Activated CD4-positive, alpha-beta memory T cell treated with anti-CD3 and anti-CD28 coated beads, Interleukin-2, amount 10 ng/mL, durations not matched to agents 7 days and 5 days (primary cell): ENCODE measurements at regions not wholly inside any gene's neighbourhood (a gene's known extent, or its start where the extent isn't known, plus 50 kb on each side); places are given as distances from the start of the nearest gene placed in this dataset.

Experiments
- CTCF ChIA-PET: fragments of 350-600 bp; sonication (Branson Sonifier 250); formaldehyde crosslinking; loops from one replicate; lab custom pipeline; 2021; ENCODE audit warnings: antibody characterized with exemption, inconsistent platforms; lab: Charles Lee
- POLR2A ChIA-PET: fragments of 350-600 bp; sonication (Branson Sonifier 250); formaldehyde crosslinking; loops from one replicate; lab custom pipeline; 2021; ENCODE audit warnings: antibody characterized with exemption; lab: Charles Lee
- DNase-seq: peaks from one replicate; pipeline ENCODE4 v3.0.0-alpha.2; 2020
- H3K27ac Mint-ChIP-seq: one replicate; pipeline ENCODE4 v1.8.0; 2021; ENCODE audit warnings: mild to moderate bottlenecking, mixed read lengths
- H3K27me3 Mint-ChIP-seq: one replicate; pipeline ENCODE4 v1.8.0; 2021; ENCODE audit warnings: mixed read lengths
- H3K36me3 Mint-ChIP-seq: one replicate; pipeline ENCODE4 v1.8.0; 2021; ENCODE audit warnings: low read depth, mixed read lengths
- H3K4me1 Mint-ChIP-seq: one replicate; pipeline ENCODE4 v1.8.0; 2021; ENCODE audit warnings: mixed read lengths
- H3K4me3 Mint-ChIP-seq: one replicate; pipeline ENCODE4 v1.8.0; 2021; ENCODE audit warnings: mild to moderate bottlenecking, mixed read lengths
- H3K9me3 Mint-ChIP-seq: one replicate; pipeline ENCODE4 v1.8.0; 2021; ENCODE audit warnings: mixed read lengths

DNA sequence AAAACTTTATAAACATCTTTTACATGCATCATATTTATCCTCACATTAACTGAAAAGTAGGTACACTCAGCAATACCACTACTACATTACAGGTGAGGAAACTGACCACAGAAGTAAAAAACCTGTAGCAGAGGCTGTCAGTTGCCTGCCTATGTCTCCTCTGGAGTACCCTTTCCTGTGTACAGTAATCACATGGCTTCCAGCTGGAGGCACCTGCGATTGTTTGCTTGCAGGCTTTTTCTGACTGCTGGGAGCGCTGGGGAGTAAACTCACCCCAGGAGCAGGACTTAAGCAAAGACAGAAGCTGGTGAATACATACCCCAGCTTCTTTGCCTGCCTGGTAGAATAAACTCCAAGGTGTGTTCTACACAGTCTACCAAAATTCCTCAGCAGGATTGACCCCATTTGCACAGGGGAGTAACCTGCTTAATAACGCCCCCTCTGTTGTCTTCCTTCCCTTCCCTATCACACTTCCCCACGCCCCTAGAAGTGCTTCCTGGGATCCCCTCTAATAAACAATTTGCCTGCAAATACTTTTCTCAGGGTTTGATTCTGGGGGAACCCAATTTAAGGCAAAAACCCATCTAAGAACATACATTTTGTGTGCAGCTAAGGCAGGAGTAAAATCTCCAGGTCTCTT, 138.9 kb downstream of the PTH2R start:
- H3K9me3 Mint-ChIP-seq: no peaks in the 10 kb centered on the region
- H3K27me3 Mint-ChIP-seq: no peaks in the 10 kb centered on the region
- DNase-seq: no peak
- H3K4me3 Mint-ChIP-seq: no peak overlapping the region
- H3K4me1 Mint-ChIP-seq: no peaks in the 10 kb centered on the region
- ChIA-PET CTCF (interaction anchor here (0.6 kb wide), 1 partner anchor 316 kb away, joined by 4 read pairs; no protein-coding TSS in a partner anchor), POLR2A (no interaction called here)
- H3K36me3 Mint-ChIP-seq: no peaks in the 10 kb centered on the region
- no peak overlapping the region for H3K27ac Mint-ChIP-seq

DNA sequence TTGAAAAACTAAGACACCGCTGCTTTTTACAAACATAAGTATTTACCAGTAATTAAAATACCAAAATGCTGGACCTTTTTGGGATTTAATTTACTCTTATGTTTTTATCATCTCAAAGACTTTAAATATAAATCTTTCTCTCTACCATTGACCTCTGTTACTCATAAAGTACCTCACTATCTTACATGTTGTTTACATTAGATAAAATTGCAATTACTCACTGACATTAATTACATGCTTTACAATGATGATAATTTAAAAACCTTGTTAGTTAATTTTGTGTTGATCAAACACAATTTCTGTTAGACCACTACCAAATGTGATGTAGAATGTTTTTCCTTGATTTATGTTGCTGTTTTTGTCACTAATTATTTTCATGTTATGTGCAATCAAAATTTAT, 139.5 kb downstream of the PTH2R start:
- no peak for DNase-seq
- Mint-ChIP-seq H3K27me3 (no peaks in the 10 kb centered on the region), H3K9me3 (no peaks in the 10 kb centered on the region), H3K27ac (no peak overlapping the region), H3K36me3 (no peaks in the 10 kb centered on the region), H3K4me1 (no peaks in the 10 kb centered on the region), H3K4me3 (no peak overlapping the region)
- CTCF ChIA-PET: no interaction called here
- POLR2A ChIA-PET: no interaction called here

DNA sequence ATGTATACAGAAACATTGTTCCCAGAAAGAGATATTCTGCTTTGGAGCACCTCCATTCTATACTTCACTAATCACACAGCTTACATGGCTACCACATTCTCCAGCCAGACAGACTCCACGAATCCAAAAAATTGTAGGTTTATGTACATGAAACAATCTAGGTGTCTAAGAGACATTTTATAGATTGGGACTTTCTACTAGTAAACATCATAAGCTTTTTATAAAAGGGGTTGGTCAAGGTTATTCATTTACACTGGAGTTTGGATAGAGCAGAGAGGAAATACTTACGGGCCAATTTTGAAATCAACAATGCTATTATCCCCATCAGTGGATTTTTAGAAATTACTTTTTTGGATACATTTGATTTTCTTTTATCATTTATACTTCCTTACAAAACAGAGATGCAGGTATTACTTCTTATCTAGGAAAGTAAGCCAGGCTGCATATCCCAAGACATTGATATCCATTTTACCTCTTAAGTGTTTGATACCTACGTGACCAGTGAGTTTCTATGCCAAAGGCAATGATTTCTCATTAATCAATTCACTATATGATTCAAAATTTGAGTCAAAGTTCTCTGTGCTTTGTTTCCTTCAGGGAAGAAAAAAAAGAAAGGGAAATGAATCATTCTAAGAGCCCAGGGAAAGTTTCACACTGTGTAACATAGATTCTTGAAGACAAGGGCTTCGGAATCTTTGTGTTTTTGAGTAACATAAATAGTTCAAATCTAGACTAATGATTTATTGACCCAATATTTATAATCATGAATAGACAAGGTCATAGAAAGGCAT, 140.5 kb downstream of the PTH2R start:
- no peak for DNase-seq
- Mint-ChIP-seq H3K27ac (no peak overlapping the region), H3K27me3 (no peaks in the 10 kb centered on the region), H3K4me1 (no peaks in the 10 kb centered on the region), H3K9me3 (no peaks in the 10 kb centered on the region), H3K4me3 (no peak overlapping the region), H3K36me3 (no peaks in the 10 kb centered on the region)
- ChIA-PET CTCF (no interaction called here), POLR2A (no interaction called here)

DNA sequence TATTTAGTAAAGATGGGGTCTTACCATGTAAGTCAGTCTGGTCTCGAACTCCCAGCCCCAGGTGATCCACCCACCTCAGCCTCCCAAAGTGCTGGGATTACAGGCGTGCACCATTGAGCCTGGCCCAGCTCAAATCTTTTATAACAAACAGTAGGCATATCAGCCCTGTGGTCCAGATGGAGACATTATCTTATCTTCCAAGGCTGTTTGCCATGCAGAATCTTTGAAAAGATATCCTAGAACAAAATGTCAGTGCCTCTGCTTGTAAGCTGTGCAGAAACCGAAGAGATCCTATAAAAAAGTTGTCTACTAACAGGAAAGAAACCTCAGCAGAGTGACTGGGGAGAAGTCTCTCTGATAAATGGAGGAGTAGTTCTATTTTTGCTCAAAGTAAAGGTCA, 142.1 kb downstream of the PTH2R start:
- CTCF ChIA-PET: no interaction called here
- no peaks in the 10 kb centered on the region for H3K27me3 Mint-ChIP-seq
- H3K9me3 Mint-ChIP-seq: no peaks in the 10 kb centered on the region
- no peaks in the 10 kb centered on the region for H3K36me3 Mint-ChIP-seq
- POLR2A ChIA-PET: no interaction called here
- H3K4me3 Mint-ChIP-seq: no peak overlapping the region
- H3K27ac Mint-ChIP-seq: no peak overlapping the region
- DNase-seq: no peak
- H3K4me1 Mint-ChIP-seq: no peaks in the 10 kb centered on the region

DNA sequence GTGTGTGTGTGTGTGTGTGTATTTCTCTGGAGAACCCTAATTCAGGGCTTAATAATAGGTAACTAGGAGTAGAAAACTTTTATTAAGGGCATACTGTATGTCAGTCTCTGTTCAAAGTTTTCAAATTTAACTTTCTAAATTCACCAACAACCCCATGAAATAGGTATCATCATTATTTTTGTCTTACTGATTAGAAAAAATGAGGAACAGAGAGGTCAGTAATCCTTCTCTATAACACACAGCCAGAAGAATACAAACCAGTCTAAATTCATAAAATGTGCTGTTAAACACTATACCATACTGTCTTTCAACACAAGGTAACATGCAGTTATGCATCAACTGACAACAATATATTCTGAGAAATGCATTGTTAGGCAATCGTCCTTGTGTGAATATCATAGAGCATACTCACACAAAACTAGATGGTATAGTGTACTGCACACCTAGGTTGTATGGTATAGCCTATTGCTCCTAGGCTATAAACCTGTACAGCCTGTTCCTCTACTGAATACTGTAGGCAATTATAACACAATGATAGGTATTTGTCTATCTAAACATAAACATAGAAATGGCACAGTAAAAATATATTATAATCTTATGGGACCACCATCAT, 143.1 kb downstream of the PTH2R start:
- no peak overlapping the region for H3K4me3 Mint-ChIP-seq
- no peak overlapping the region for H3K27ac Mint-ChIP-seq
- no peaks in the 10 kb centered on the region for H3K36me3 Mint-ChIP-seq
- POLR2A ChIA-PET: no interaction called here
- no peaks in the 10 kb centered on the region for H3K27me3 Mint-ChIP-seq
- CTCF ChIA-PET: no interaction called here
- no peak for DNase-seq
- H3K9me3 Mint-ChIP-seq: no peaks in the 10 kb centered on the region
- no peaks in the 10 kb centered on the region for H3K4me1 Mint-ChIP-seq

DNA sequence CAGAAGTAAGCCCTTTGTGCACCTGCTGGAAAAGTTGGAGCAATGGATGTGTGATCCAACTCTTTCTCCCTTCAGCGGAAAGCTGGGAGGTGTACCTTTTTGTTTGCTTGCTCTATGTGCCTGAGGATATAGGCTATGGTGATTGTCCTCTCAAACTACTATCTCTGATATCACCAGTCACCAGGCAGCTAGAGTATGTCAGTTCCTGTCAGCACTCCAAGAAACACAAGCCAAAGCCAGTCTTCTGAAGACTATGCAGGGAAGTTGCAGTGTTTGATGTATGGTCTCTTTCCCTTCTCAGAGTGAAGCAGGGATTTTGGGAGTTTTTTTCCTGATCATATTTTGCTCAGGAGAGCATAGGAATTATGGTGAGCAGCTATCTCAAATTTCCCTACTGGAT, 146.4 kb downstream of the PTH2R start:
- Mint-ChIP-seq H3K4me3 (no peak overlapping the region), H3K36me3 (no peaks in the 10 kb centered on the region), H3K9me3 (no peaks in the 10 kb centered on the region), H3K27ac (no peak overlapping the region), H3K4me1 (no peaks in the 10 kb centered on the region), H3K27me3 (no peaks in the 10 kb centered on the region)
- ChIA-PET POLR2A (no interaction called here), CTCF (no interaction called here)
- DNase-seq: no peak

DNA sequence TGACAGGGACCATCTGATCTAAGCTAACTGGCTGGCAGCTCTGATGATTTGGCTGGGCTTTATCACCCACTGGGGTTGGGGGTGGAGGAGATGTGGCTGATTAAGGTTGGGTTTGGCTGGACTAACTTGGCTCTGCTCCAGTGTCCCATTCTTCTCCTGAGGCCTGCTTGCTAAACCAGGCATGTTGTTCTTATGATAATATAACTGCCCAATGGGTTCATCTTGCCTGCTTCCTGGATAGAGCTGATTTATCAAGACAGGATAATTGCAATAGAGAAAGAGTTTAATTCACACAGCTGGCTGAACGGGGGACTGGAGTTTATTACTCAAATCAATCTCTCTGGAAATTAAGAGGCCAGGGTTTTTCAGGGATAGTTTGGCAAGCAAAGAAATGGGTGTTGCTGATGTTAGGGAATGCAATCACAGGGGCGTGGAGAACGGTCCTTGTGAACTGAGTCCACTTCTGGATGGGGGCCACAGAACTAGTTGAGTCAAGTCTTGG, 150.4 kb downstream of the PTH2R start:
- no peaks in the 10 kb centered on the region for H3K27me3 Mint-ChIP-seq
- H3K36me3 Mint-ChIP-seq: no peaks in the 10 kb centered on the region
- DNase-seq: no peak
- no peak overlapping the region for H3K4me3 Mint-ChIP-seq
- ChIA-PET CTCF (no interaction called here), POLR2A (no interaction called here)
- no peaks in the 10 kb centered on the region for H3K4me1 Mint-ChIP-seq
- H3K9me3 Mint-ChIP-seq: no peaks in the 10 kb centered on the region
- H3K27ac Mint-ChIP-seq: no peak overlapping the region

DNA sequence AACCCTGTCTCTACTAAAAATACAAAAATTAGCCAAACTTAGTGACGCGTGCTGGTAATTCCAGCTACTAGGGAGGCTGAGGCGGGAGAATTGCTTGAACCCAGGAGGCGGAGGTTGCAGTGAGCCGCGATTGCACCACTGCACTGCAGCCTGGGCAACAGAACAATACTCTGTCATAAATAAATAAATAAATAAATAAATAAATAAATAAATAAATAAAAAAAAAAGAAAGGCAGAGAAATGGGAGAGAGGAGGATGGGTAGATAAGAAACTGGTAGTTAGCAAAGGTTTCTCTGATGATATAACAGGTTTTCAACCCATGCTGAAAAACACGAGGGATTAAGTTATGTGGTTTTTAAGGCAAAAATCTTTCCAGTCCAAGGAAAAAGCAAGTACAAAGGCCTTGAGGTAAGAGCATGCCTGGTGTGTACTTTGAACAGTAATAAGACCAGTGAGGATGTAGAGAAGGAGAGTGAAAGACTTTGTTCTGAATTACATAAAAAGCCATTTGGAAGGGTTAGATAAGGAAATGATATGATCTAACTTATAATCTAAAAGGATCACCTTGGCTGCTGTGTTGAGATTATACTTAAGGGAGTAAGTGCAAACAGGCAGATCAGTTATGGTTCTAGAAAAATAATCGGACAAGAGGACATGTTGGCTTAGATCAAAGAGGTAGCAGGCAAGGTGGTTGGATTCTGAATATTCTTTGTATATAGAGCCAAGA, 159.3 kb downstream of the PTH2R start:
- no peaks in the 10 kb centered on the region for H3K4me1 Mint-ChIP-seq
- H3K36me3 Mint-ChIP-seq: no peaks in the 10 kb centered on the region
- no peak for DNase-seq
- CTCF ChIA-PET: no interaction called here
- no peak overlapping the region for H3K4me3 Mint-ChIP-seq
- H3K27ac Mint-ChIP-seq: no peak overlapping the region
- H3K9me3 Mint-ChIP-seq: no peaks in the 10 kb centered on the region
- H3K27me3 Mint-ChIP-seq: no peaks in the 10 kb centered on the region
- POLR2A ChIA-PET: no interaction called here

DNA sequence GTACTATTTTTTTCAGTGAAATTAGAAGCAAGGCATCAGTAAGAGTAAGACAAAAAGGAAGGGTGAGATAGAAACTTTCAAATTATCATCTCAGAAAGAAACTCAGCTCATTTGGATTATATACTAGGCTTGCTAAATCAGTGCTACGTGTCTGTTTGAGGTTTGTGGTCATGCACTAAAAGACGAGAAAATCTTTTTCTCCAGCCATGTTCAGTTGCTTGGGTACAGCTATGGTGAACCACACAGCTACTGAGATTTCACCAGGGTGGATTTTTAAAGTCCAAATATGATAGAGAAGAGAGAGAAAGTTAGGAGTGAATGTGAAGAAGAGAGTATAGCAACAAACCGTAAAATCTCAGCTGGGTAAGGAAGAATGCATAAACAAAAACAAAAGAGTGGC, 161.6 kb downstream of the PTH2R start:
- Mint-ChIP-seq H3K9me3 (no peaks in the 10 kb centered on the region), H3K4me3 (no peak overlapping the region), H3K27ac (no peak overlapping the region), H3K4me1 (no peaks in the 10 kb centered on the region), H3K27me3 (no peaks in the 10 kb centered on the region), H3K36me3 (no peaks in the 10 kb centered on the region)
- no peak for DNase-seq
- ChIA-PET CTCF (no interaction called here), POLR2A (no interaction called here)

DNA sequence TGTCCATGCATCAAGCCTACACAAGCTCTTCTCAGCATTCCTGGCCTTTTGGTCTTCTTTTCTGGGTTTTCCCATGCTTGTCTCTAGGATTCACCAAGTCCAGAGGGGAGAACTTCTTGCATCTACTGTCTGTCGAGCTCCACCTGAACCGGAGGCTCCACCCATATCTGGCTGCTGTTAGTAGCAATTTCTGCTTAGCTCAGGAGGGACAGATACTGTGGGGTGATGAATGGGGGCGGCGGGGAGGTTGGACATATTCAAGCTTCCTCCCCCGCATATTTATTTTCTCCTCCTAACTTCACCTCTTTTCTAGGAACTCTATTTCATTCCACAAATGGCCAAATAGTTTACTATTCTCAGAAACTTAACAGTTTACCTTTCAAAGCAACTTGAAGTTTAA, 163.5 kb downstream of the PTH2R start:
- POLR2A ChIA-PET: no interaction called here
- Mint-ChIP-seq H3K27ac (no peak overlapping the region), H3K36me3 (no peaks in the 10 kb centered on the region), H3K4me3 (no peak overlapping the region), H3K27me3 (no peaks in the 10 kb centered on the region), H3K4me1 (no peaks in the 10 kb centered on the region), H3K9me3 (no peaks in the 10 kb centered on the region)
- no peak for DNase-seq
- CTCF ChIA-PET: no interaction called here

DNA sequence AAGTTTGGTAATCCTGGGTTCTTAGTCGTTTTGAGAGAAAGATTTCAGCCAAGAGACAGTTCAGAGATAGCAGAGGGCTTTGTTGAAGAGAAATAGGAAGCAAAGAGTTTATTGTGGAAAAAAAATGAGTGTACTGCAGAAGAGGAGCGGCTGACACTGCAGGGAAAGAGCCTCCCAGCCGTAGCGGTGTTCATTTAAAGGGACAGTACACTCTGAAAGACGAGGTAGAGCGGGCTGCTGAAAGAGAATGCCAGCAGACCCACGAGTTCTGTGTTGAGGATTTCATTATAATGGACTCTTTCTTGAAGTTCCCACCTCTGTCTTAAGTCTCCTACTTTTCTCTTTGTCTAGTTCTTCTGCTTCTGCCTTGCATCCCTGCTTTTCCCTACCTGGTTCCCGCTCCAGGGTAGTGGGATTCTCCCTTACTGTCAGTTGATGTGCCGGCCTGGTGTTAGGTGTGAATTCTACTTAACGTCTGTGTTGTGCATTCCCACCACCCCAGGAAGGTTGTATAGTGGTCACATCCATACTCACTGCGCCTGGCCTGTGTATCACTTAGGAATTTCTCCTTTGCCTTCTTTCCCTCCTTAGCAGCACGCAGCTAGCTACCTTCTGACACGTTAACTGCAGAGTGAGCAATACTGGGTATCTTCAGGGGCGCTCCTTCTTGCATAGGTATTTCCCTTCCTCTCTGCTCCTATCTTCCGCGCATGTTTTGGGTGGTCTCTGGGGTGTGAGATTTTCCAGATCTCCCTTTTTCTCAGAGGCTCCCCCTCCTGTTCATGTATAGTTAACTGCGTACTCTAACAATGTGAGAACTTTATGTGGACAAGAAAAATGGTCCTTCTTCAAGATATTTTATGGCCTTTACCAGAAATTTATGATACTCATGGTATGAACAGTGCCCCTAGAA, 164.5 kb downstream of the PTH2R start:
- no peaks in the 10 kb centered on the region for H3K9me3 Mint-ChIP-seq
- H3K27me3 Mint-ChIP-seq: no peaks in the 10 kb centered on the region
- no peak overlapping the region for H3K27ac Mint-ChIP-seq
- no peak for DNase-seq
- no peak overlapping the region for H3K4me3 Mint-ChIP-seq
- H3K4me1 Mint-ChIP-seq: no peaks in the 10 kb centered on the region
- H3K36me3 Mint-ChIP-seq: no peaks in the 10 kb centered on the region
- ChIA-PET CTCF (no interaction called here), POLR2A (no interaction called here)

DNA sequence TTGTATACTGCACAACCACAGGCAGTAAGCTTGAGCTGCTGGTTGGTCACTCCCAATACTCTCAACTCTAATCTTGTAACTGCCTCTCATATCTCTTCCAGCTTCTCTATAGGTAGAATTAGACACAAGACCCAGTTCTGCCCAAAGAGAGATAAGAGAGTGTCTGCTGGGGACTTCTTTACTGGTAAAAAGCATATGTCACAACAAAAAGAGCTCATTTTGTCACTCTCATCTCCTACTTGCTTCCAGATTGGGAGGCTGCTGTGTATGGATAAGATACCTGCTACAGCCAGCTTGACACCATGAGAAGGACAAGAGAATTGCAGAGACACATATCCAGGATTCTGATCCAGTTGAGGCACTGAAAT, 165.2 kb downstream of the PTH2R start:
- ChIA-PET CTCF (no interaction called here), POLR2A (no interaction called here)
- H3K36me3 Mint-ChIP-seq: no peaks in the 10 kb centered on the region
- H3K4me1 Mint-ChIP-seq: no peaks in the 10 kb centered on the region
- no peak overlapping the region for H3K4me3 Mint-ChIP-seq
- no peak for DNase-seq
- no peaks in the 10 kb centered on the region for H3K27me3 Mint-ChIP-seq
- H3K9me3 Mint-ChIP-seq: no peaks in the 10 kb centered on the region
- no peak overlapping the region for H3K27ac Mint-ChIP-seq
